DMS153 treated with DMSO at 0.1 percent for 48 hours (cell line): ENCODE measurements at regions not wholly inside any gene's neighbourhood (a gene's known extent, or its start where the extent isn't known, plus 50 kb on each side); places are given as distances from the start of the nearest gene placed in this dataset.

Experiments
- DNase-seq: peaks from one replicate; lab custom pipeline; 2025; ENCODE audit not compliant: unreplicated experiment; lab: John Stamatoyannopoulos, UW

- no peak for DNase-seq
These were observed 86.6 kb downstream of the C16orf95 start for GRCh38 chr16:87230571-87230970.

GRCh38 chr16:87231295-87231694 lies 85.9 kb downstream of the C16orf95 start:
- no peak for DNase-seq

- DNase-seq = no peak
These were observed 85.3 kb downstream of the C16orf95 start for GRCh38 chr16:87231911-87232310.

GRCh38 chr16:87233928-87234327 lies 83.3 kb downstream of the C16orf95 start:
- no peak for DNase-seq

- DNase-seq = no peak
These were observed 82.6 kb downstream of the C16orf95 start for GRCh38 chr16:87234601-87235000.

- no peak for DNase-seq
These were observed 81.2 kb downstream of the C16orf95 start for GRCh38 chr16:87235810-87236515.

- DNase-seq = no peak
These were observed 80.6 kb downstream of the C16orf95 start for GRCh38 chr16:87236516-87237115.

- DNase-seq = no peak
These were observed 78.9 kb downstream of the C16orf95 start for GRCh38 chr16:87238361-87238715.

- DNase-seq = no peak
These were observed 77.6 kb downstream of the C16orf95 start for GRCh38 chr16:87239545-87239944.

- no peak for DNase-seq
These were observed 76.7 kb downstream of the C16orf95 start for GRCh38 chr16:87240211-87241136.

GRCh38 chr16:87241137-87241771 lies 75.9 kb downstream of the C16orf95 start:
- no peak for DNase-seq

- no peak for DNase-seq
These were observed 73.7 kb downstream of the C16orf95 start for GRCh38 chr16:87243478-87243877.

GRCh38 chr16:87244636-87245197 lies 72.5 kb downstream of the C16orf95 start:
- no peak for DNase-seq

- no peak for DNase-seq
These were observed 71.7 kb downstream of the C16orf95 start for GRCh38 chr16:87245511-87245910.

- no peak for DNase-seq
These were observed 70.7 kb downstream of the C16orf95 start for GRCh38 chr16:87246269-87247065.

GRCh38 chr16:87248714-87249113 lies 68.5 kb downstream of the C16orf95 start:
- DNase-seq = no peak

GRCh38 chr16:87249425-87249824 lies 67.8 kb downstream of the C16orf95 start:
- no peak for DNase-seq

- DNase-seq = no peak
These were observed 66.7 kb downstream of the C16orf95 start for GRCh38 chr16:87250431-87250960.

- no peak for DNase-seq
These were observed 64.8 kb downstream of the C16orf95 start for GRCh38 chr16:87252269-87252970.
